GM18520 (cell line): ENCODE measurements at regions not wholly inside any gene's neighbourhood (a gene's known extent, or its start where the extent isn't known, plus 50 kb on each side); places are given as distances from the start of the nearest gene placed in this dataset.

ENCODE experiments used
- ATAC-seq: cut with Tn5 transposase; IDR thresholded peaks from one replicate; pipeline ENCODE4 v1.9.1; 2021; ENCODE audit not compliant: unreplicated experiment

DNA sequence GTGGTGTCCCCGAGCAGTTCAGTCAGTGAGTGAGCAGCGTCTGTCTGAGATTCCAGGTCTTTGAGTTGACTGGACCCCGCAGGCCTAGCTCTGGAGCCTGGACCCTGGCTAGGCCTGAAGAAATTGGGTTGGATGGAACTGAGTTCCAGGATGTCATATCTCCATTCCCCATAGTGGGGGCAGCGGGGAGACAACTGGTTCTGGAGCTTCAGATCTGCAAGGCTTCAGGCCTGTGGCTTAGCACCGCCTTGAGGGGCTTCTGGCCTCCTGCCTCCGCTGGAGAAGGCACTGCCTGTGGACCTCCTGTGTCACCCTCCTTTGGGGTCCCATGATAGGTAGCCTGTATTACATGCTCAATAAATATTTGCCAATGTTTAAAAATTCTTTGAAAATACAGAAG is 288.4 kb upstream of the ID2 start:
- ATAC-seq = no peak

DNA sequence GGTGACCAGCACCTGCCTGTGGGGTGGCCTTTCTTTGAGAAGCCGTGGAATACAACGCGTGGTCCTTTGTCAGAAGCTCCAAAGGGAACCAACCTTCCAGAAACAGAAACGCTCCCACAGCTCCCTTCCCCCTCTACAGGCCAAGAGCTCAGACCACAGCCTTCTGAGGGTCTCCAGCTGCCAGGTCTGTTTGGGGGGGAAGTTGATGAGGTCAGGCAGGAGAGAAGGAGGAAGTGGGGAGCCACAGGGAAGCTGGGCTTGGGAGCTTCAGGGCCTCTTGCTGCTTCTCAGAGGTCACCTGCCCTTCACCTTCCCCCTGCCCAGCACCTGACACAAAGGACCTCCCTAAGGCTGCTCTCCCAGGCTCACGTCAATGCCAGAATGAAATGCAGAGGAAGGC is 287.7 kb upstream of the ID2 start:
- ATAC-seq = no peak

DNA sequence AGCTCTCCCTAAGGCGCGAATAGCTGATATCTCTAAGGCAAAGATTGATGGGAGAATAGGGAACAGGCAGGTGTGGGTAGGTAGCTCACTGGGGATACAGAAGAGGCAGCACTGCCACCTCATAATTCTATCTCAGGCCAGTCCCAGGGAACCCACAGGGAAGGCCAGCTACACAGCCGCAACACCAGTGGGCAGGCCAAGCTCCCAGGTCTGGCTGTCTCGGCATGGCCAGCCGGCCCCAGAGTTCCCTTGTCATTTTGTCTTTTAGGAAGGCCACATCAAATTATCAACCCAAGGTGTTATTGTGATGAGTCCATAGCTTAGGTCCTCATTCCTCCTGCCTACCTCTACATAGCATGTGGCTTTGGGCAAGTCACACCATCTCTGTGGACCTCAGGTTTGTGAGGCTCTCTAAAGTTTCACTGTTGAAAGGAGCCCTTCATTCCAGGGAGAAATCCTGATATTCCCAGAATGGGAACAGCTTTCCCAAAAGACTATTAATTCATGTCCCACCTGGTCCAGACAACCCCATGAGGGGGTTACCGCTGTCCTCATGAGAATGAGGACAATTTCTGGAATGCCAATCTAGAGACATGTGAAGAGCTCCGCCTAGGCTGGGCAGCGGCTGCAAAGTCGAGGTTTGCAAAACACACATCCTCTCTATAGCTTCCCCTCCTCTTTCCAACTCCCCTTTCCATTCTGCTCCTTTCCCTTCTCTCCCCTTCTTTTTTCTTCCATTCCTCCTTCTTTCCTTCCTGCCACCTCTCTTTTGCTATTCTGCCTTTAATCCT is 287.1 kb upstream of the ID2 start:
- ATAC-seq = no peak

DNA sequence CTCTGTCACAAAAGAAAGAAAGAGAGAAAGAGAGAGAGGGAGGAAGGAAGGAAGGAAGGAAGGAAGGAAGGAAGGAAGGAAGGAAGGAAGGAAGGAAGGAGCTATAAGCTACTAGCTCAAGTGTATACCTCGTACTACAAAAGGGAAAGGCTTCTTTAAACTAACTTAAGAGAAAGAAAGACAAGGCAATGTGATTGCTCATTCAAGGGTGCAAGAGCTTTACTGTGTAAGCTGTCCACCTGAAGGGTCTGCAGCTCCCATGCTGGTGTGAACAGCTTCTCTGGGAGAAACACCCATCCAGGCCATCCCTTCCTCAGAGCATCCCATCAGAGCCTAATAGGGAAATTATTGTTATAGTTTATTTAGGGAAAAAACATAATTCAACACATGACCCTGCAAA is 286.1 kb upstream of the ID2 start:
- ATAC-seq = no peak

DNA sequence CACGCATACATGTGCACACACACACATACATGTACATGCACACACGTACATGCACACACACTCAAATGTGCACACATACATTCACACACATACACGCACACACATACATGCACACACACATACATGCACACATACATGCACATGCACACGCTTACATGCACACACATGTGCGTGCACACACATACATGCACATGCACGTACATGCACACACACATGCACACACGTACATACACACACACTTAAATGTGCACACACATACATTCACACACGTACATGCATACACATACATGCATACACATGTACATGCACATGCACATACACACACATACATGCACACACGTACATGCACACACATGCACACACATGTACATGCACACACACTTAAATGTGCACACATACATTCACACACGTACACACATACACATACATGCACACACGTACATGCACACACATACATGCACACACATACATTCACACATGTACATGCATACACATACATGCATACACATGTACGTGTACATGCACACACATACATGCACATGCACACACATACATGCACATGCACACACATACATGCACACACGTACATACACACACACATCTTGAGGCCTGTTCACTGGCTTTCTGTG is 283.7 kb upstream of the ID2 start:
- no peak for ATAC-seq

DNA sequence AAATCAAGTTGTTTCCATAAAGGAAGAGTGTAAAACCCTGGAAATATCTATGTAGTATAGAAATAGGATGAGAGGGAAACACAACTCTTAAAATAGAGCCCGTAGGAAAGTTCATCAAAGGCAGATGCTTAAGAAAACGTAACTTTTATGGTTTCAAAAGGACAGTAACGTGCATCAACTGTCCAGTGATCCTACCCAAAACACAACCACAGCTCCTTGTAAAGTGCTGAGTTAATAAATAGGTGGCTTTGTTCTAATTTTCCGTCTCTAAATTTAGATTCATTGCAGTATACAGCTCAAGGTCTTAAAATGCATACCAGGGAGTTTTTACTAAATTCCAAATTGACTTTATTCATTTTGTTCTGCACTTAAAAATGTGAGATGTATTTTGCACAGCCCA is 282.1 kb upstream of the ID2 start:
- ATAC-seq = no peak

DNA sequence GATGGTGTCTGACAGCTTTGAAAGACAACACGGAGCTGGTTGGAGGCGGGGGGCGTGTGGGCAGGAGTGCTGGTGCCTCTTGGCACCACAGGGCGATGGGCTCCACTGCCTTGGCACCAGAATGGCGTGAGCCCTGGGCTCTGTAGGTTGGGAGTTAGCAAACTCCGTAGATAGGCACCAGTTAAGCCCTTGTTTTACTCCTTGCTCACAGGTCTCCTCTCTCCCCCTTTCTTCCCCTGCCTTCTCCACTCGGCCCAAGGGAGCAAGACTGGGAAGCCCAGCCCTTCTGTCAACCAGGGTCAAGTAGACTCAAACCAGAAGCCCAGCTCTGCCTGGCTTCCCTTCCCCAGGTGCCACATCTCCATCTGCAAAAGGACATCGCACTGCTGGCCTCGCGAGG is 281.7 kb upstream of the ID2 start:
- ATAC-seq = no peak

DNA sequence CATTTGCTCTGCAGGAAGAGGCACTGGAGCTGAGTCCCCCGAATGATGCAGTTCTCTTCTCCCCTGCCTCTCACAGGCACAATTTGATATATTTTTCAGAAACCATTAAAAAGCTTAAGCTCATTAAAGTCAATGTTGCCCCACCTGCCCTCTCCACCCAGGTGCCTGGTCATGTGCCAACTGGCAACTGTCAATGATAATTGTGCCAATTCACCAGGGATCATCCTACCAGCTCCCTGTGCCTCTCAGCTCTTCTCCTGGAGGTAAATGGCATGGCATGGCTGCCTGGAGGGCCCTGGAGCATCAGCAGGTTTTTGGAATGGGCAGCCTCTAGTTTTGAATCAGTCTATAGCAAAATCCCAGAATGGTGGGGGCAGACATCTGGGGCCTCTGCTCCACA is 279.6 kb upstream of the ID2 start:
- no peak for ATAC-seq

DNA sequence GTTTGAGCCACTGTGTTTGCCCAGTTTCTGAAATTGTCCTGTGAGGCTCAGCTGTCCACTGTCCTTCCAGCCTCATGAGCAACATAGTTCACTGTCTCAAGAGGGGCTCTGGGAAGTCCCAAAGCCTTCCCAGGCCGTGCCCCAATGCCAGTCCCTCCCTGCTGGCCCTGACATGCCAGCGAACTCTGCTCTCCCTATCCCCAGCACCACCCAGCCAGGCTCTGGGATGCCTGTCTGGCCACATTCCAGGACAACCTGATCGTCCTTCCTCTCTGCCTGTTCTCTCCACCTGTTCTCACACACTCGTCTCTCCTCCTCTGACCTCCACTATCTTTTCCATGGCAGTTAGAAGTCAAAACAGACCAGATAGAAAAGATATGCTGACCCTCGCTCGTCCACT is 278.0 kb upstream of the ID2 start:
- no peak for ATAC-seq

DNA sequence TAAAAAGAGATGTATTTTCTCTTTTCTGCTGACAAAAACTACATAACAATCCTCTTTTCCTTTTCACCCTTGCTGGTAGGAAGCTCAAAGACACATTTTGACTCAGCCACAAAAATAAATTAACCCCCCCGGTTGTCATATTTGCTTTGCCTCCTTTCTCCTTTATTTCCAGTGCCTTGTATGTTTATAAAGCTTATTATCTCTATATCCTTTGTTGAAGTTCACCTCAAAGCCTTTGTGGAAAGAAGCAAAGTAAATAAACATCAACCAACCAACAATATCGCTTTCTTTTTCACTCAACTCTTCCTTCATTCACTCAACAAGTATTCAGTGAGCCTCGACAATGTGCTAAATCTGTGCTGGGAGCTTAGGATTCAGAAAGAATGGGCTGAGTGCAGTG is 276.5 kb upstream of the ID2 start:
- no peak for ATAC-seq

DNA sequence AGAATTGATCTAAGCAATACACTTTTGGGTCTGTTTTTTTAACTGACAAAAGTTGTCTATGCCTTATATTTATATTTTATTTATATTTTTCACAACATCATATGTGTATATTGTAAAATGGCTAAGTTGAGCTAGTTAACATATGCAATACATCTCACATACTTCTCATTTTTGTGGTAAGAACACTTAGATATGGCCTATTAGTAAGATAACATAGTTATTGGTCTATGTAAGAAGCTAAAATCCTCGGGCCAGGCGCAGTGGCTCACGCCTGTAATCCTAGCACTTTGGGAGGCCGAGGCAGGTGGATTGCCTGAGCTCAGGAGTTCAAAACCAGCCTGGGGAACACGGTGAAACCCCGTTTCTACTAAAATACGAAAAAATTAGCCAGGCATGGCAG is 275.6 kb upstream of the ID2 start:
- ATAC-seq = no peak

DNA sequence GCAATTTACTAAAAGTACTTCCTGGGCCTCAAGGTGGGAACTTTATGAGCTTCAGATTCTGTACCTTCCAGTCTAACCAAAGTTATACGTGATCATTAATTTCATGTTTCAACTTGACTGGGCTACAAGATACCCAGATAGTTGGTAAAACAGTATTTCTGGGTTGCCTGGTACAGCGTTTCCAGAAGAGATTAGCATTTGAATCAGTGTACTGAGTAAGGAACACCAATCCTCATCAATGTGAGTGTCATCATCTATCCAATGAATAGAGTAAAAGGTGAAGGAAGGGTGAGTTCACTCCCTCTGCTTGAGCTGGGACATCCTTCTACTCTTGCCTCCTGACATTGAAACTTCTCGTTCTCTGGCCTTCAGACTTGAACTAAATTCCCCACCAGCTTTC is 274.5 kb upstream of the ID2 start:
- no peak for ATAC-seq

DNA sequence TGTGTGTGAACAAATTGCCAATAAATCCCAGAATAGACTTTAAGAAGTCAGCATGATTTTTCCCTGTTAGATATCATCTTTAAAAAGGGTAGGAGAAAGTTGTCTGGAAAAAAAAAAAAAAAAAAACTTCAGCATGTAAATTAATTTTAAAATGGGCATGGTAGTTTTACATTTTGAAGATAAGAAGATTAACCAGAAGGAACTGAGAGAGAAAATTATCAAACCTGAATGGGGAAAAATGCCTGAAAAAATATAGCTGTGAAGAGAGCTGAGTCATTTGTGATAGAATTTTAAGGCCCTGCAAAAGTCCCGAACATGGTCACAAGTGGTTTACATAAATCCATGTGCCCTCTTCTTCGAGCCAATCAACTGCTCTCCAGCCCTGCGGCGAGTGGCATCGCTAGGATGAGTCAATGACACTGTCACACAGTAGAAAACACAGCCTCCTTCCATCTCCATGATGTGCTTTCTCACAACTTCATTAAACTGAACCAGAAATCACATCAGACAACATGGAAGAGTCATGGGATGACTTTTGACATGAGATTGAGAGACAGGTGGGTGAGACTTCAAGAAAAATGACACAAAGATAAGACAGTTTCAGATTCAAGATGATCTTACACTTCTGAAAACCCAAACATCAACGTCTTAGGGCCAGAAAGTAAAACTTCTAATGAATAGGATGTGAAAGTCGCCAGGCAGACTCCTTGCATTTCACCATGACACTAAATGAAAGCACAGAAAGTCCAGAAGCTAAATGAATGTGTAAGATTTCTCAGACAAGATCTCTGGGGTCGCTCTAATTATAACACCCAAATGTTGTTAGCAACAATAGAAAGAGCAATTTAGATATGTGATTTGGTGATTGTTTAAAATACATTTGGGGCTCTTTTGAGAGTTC is 273.0 kb upstream of the ID2 start:
- ATAC-seq = peak; percentile 84

DNA sequence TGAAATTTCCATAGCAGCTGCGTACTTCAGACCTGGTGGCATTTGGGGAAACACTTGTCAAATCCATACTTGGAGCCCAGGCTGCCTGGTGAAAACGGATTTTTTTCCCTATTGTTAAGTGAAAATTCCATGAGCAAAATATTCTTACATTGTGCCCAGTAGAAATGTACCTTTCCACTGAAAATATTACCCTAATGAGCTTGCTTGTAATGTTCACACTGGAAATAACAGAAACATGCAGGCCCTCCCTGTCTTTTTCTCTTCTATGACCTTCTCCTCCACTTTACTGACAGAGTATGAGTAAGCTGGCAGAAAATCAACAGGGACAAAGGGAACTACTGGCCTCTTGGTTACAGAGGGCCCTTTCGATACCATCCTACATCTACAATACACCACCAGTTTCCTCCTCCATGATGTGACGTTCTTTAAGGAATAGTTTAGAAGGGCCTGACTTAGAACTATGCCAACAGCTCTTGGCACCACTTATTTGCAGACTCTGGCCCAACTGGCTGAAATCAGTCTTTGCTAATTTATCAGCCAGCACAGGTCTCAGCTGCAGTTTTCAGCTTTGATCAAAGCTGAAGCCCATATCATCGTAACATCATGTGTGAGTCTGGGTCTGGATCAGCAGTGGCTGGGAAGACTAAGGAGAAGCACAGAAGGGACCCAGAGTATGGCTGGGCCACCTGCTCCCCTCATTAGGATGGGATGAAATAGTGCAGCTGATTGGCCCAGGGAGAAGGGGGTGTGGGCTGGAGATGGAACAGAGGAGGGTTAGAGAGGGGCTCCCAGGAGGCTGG is 272.2 kb upstream of the ID2 start:
- ATAC-seq = no peak

DNA sequence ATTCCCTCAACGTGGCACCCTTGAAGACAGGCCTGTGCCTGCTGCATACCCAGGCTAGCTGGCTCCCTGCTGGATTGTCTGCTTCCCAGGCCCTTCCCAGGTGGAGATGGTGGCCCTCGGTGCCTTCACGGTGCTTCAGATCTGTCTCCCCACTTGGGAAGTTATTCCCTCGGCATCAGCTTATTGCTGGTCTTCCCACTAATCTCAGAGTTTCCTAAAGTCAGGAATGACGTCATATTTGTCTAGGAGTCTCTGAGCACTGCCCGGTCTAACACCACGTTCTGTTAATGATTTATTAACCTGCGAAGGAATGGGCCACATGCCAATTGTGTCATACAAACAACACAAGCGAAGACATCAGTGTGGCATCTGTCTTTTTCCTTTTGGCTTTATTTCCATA is 269.8 kb upstream of the ID2 start:
- no peak for ATAC-seq

DNA sequence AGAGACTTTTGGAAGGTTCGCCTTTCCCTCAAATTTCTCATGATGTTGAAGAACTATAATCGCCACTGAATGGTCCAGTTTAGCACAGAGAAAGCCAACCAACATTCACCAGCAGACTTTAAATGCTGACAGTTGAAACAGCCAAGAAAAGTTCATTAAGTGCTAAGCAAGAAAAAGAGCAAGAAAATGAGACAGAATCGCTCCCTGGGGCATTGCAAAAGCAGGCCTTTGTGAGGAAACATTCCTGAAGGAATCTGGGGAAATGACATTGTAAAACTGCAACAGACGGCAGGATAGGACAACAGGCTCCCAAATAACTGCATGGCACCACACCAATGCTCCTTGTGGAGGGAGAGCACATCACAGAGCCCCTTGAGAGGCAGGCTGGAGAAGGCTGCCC is 269.3 kb upstream of the ID2 start:
- no peak for ATAC-seq

DNA sequence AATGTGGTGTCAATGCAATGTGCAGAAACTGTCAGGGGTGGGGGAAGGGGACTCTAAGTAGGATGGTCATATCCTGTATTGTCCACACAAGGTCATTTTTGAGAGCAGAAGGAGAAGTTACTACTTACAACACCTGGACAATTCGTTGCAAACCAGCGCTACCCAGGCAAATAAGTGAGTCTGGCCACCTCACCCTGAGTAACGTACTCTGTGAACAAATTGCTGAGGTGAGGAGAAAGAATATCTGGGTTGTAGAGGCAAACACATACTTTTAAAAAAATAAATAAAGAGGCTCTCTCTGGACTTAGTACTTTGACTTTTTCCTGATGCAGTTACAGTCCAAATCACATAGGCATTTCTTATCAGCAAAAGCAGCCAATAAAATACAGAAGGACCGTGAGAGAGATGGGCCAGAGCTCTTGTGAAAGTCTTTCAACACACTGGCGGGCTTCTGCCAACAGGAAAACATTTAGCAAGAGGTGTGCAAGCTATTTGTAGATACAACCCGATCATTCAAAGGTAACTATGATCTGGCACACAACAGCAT is 268.2 kb upstream of the ID2 start:
- no peak for ATAC-seq

DNA sequence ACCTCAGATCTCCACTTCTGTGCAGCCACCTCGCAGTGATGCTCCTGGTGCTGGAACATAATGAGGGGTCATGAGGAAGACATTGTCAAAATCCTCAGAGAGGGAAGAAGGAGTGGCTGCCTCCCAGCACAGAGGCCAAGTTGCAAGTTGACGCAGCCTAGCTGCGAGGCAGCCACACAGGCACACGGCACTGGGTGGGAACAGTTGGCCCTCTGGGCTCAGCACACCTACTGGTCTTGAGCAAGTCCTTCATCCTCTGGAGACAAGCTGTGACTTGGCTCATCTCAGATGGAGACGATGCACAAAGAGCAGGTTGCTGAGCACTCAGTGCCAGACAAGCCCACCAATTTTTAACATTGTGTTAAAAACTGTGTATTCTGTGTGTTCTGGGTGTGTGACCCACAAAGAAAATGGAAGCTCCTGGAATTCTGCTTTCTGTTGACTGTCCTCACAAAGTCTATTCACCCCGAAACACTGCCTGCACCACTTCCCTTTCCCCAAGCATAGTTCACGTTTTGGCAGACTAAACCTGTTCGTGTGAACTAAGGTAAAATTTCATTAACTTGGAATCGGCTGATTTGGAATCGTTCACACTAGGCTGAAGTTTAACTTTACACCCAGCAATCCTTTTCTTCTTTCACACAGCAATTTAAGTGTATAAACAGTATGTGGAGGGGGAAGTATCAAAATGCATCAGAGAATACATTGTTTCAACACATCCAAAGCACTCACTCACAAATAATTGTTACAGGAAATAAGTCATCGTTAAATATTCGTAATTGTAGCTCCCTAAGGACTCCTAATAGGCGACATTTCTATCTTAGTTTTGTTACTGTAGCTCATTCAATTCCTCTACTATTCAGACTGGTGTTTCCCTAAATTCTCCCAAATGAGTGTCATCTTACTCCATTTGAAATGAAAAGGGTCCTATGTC is 266.6 kb upstream of the ID2 start:
- no peak for ATAC-seq

DNA sequence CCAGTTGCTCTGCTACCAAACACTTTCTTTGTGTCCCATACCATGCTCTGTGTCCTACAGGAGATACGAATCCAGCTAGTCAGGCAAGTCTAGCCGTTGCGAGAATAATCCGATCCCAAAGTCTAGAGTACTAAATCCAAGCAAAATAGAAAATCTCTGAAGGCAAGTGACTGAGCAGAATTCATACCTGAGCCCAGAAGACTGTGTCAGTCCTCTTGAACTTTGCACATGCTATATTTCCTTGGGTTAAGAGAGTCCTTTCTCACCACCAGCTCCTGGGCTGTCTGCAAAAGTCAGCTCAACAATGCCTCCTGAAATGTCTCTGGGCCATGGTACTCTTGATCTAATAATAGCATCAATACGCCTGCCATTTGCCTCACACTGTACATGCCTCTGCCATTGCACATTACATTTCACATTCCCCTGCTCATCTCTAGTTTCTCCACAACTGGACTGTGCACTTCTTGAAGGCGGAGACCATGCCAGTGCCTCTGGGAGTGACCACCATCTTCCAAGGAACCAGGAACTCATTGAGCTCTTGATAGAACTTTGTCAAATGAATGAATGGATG is 265.8 kb upstream of the ID2 start:
- ATAC-seq = no peak
